Endothelial cell of umbilical vein (primary cell): ENCODE measurements at regions not wholly inside any gene's neighbourhood (a gene's known extent, or its start where the extent isn't known, plus 50 kb on each side); places are given as distances from the start of the nearest gene placed in this dataset.

Experiments
- CTCF ChIP-seq, 2 donors: IDR thresholded peaks; 1 replicate in 1 of 2; 2 replicates in 1 of 2; pipeline ENCODE4 v1.5.1; 2011; ENCODE audit warnings: low read length in 2 of 2, mild to moderate bottlenecking in 2 of 2, moderate library complexity in 2 of 2, control low read depth in 1 of 2, inconsistent platforms in 1 of 2, low read depth in 1 of 2; ENCODE audit not compliant: insufficient read depth in 1 of 2; ENCODE audit errors: extremely low read depth in 1 of 2
- EZH2 ChIP-seq: IDR thresholded peaks from 2 replicates; pipeline ENCODE4 v1.6.1; 2012; ENCODE audit warnings: borderline replicate concordance, low read depth, mild to moderate bottlenecking, moderate library complexity, low read length, inconsistent platforms; ENCODE audit not compliant: severe bottlenecking
- FOS ChIP-seq: IDR thresholded peaks from 2 replicates; pipeline ENCODE4 v1.6.1; 2011; ENCODE audit warnings: mild to moderate bottlenecking, low read length, moderate library complexity, borderline replicate concordance; ENCODE audit not compliant: insufficient read depth
- JUN ChIP-seq: IDR thresholded peaks from 2 replicates; pipeline ENCODE4 v1.6.1; 2011; ENCODE audit warnings: borderline replicate concordance, low read depth; ENCODE audit not compliant: insufficient read length, insufficient read depth
- MAX ChIP-seq: IDR thresholded peaks from 2 replicates; pipeline ENCODE4 v1.6.1; 2011; ENCODE audit not compliant: insufficient read depth, insufficient read length
- MYC ChIP-seq: IDR thresholded peaks from one replicate; pipeline ENCODE4 v1.6.1; 2011; ENCODE audit warnings: mild to moderate bottlenecking, low read depth, low read length
- POLR2A ChIP-seq: IDR thresholded peaks from 2 replicates; pipeline ENCODE4 v1.6.1; 2012; ENCODE audit warnings: low read depth, mild to moderate bottlenecking, control low read depth, low read length
- POLR2AphosphoS5 ChIP-seq: IDR thresholded peaks from 2 replicates; pipeline ENCODE4 v1.6.1; 2012; ENCODE audit warnings: low read depth, mild to moderate bottlenecking, control low read depth, low read length, moderate library complexity; ENCODE audit not compliant: insufficient read depth

- TF ChIP-seq MAX = no peak
- no peak for TF ChIP-seq POLR2A
- no peak for TF ChIP-seq CTCF (IDR thresholded peaks at IDR 0.05; ENCODE audit: extremely low read depth in 1 of 2, insufficient read depth in 1 of 2, low read depth in 1 of 2, low read length in 2 of 2)
- TF ChIP-seq EZH2 = no peak
- TF ChIP-seq JUN = no peak
- TF ChIP-seq MYC = no peak
- TF ChIP-seq POLR2AphosphoS5 = no peak
- TF ChIP-seq FOS = no peak
These were observed 469.7 kb downstream of the CPS1 start for GRCh38 chr2:211026109-211026508.
